ENCODE measurements at regions not wholly inside any gene's neighbourhood (a gene's known extent, or its start where the extent isn't known, plus 50 kb on each side); places are given as distances from the start of the nearest gene placed in this dataset.

GRCh38 chr6:44702292-44702691, 314.8 kb downstream of the CDC5L start:
- Histone ChIP-seq H3K9me3 (ENCODE audit: low read length) (no peaks in the 10 kb centered on the region), H3K79me2 (ENCODE audit: insufficient read depth, low read length) (no peaks in the 10 kb centered on the region), H3F3A (ENCODE audit: insufficient read depth, low read length) (no peaks in the 10 kb centered on the region), H3K4me1 (ENCODE audit: insufficient read depth, low read length, severe bottlenecking) (no peaks in the 10 kb centered on the region), H4K20me1 (ENCODE audit: insufficient read depth, low read length) (no peaks in the 10 kb centered on the region), H2AFZ (ENCODE audit: low read length) (no peak overlapping the region), H3K9me2 (ENCODE audit: low read depth, low read length) (no peaks in the 10 kb centered on the region), H3K4me2 (ENCODE audit: low read length) (no peak overlapping the region), H3K27ac (ENCODE audit: low read depth, low read length, poor library complexity, severe bottlenecking) (no peak overlapping the region), H3K27me3 (ENCODE audit: insufficient read depth, low read length) (no peaks in the 10 kb centered on the region), H3K4me3 (ENCODE audit: low read depth, low read length, poor library complexity, severe bottlenecking) (no peak overlapping the region), H3K36me3 (ENCODE audit: insufficient read depth, low read length) (no peaks in the 10 kb centered on the region), H3K9ac (ENCODE audit: low read length) (no peak overlapping the region)
- TF ChIP-seq CTCF (IDR thresholded peaks at IDR 0.05; ENCODE audit: low read length): no peak
- no peak for TF ChIP-seq EZH2 (IDR thresholded peaks at IDR 0.05; ENCODE audit: borderline replicate concordance, low read length)

GRCh38 chr6:44704240-44705150, 317.0 kb downstream of the CDC5L start:
- Histone ChIP-seq H3K4me3 (ENCODE audit: low read depth, low read length, poor library complexity, severe bottlenecking) (no peak overlapping the region), H3F3A (ENCODE audit: insufficient read depth, low read length) (no peaks in the 10 kb centered on the region), H3K27ac (ENCODE audit: low read depth, low read length, poor library complexity, severe bottlenecking) (no peak overlapping the region), H2AFZ (ENCODE audit: low read length) (no peak overlapping the region), H3K9me3 (ENCODE audit: low read length) (no peaks in the 10 kb centered on the region), H3K9me2 (ENCODE audit: low read depth, low read length) (no peaks in the 10 kb centered on the region), H3K9ac (ENCODE audit: low read length) (no peak overlapping the region), H3K4me1 (ENCODE audit: insufficient read depth, low read length, severe bottlenecking) (no peaks in the 10 kb centered on the region), H3K36me3 (ENCODE audit: insufficient read depth, low read length) (no peaks in the 10 kb centered on the region), H3K4me2 (ENCODE audit: low read length) (no peak overlapping the region), H4K20me1 (ENCODE audit: insufficient read depth, low read length) (no peaks in the 10 kb centered on the region), H3K27me3 (ENCODE audit: insufficient read depth, low read length) (no peaks in the 10 kb centered on the region), H3K79me2 (ENCODE audit: insufficient read depth, low read length) (no peaks in the 10 kb centered on the region)
- no peak for TF ChIP-seq CTCF (IDR thresholded peaks at IDR 0.05; ENCODE audit: low read length)
- no peak for TF ChIP-seq EZH2 (IDR thresholded peaks at IDR 0.05; ENCODE audit: borderline replicate concordance, low read length)

GRCh38 chr6:44705596-44705995, 318.1 kb downstream of the CDC5L start:
- Histone ChIP-seq H3K27me3 (ENCODE audit: insufficient read depth, low read length) (no peaks in the 10 kb centered on the region), H3K79me2 (ENCODE audit: insufficient read depth, low read length) (no peaks in the 10 kb centered on the region), H3K4me1 (ENCODE audit: insufficient read depth, low read length, severe bottlenecking) (no peaks in the 10 kb centered on the region), H3K4me2 (ENCODE audit: low read length) (no peak overlapping the region), H3K4me3 (ENCODE audit: low read depth, low read length, poor library complexity, severe bottlenecking) (no peak overlapping the region), H2AFZ (ENCODE audit: low read length) (no peak overlapping the region), H3F3A (ENCODE audit: insufficient read depth, low read length) (no peaks in the 10 kb centered on the region), H4K20me1 (ENCODE audit: insufficient read depth, low read length) (no peaks in the 10 kb centered on the region), H3K27ac (ENCODE audit: low read depth, low read length, poor library complexity, severe bottlenecking) (no peak overlapping the region), H3K36me3 (ENCODE audit: insufficient read depth, low read length) (no peaks in the 10 kb centered on the region), H3K9ac (ENCODE audit: low read length) (no peak overlapping the region), H3K9me2 (ENCODE audit: low read depth, low read length) (no peaks in the 10 kb centered on the region), H3K9me3 (ENCODE audit: low read length) (no peaks in the 10 kb centered on the region)
- TF ChIP-seq CTCF (IDR thresholded peaks at IDR 0.05; ENCODE audit: low read length) (no peak), EZH2 (IDR thresholded peaks at IDR 0.05; ENCODE audit: borderline replicate concordance, low read length) (no peak)

Data from OCI-LY1 (cell line).